ENCODE measurements at regions not wholly inside any gene's neighbourhood (a gene's known extent, or its start where the extent isn't known, plus 50 kb on each side); places are given as distances from the start of the nearest gene placed in this dataset.

DNA sequence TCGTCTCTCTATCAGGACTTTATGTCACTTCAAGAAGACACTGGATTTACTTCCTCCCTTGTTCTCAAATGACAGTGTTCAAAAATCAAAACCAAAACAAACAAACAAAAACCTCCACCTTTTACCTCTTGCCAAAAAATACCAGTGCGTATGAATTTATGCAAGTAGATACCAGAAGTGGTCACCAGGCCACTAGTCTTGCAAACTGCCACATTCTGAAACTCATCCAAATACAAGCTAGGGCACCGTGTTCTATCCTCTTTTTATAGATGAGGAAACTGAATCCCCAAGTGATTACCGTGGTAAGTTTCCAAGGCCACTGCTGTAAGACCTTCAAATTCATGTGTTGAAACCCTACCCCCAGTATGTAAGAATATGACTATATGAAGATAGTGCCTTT is 343.9 kb upstream of the KITLG start:
- WGBS, 2 donors = 90 to 91% methylated on average over 4 of the region's 4 CpGs
- H3K36me3 ChIP-seq = no peaks in the 10 kb centered on the region
- H3K9me3 ChIP-seq = no peaks in the 10 kb centered on the region
- H3K4me3 ChIP-seq = no peak overlapping the region
- H3K27ac ChIP-seq = no peak overlapping the region
- DNase-seq = no peak
- ATAC-seq (ENCODE audit: low FRiP score in 2 of 2) = no peak
- TF ChIP-seq, protein P1, sequence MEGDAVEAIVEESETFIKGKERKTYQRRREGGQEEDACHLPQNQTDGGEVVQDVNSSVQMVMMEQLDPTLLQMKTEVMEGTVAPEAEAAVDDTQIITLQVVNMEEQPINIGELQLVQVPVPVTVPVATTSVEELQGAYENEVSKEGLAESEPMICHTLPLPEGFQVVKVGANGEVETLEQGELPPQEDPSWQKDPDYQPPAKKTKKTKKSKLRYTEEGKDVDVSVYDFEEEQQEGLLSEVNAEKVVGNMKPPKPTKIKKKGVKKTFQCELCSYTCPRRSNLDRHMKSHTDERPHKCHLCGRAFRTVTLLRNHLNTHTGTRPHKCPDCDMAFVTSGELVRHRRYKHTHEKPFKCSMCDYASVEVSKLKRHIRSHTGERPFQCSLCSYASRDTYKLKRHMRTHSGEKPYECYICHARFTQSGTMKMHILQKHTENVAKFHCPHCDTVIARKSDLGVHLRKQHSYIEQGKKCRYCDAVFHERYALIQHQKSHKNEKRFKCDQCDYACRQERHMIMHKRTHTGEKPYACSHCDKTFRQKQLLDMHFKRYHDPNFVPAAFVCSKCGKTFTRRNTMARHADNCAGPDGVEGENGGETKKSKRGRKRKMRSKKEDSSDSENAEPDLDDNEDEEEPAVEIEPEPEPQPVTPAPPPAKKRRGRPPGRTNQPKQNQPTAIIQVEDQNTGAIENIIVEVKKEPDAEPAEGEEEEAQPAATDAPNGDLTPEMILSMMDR (IDR thresholded peaks at IDR 0.05) = no peak
- TF ChIP-seq POLR2A (IDR thresholded peaks at IDR 0.05) (no peak), EP300 (IDR thresholded peaks at IDR 0.05) (no peak), POLR2AphosphoS5 (IDR thresholded peaks at IDR 0.05) (no peak)
- no peaks in the 10 kb centered on the region for H3K27me3 ChIP-seq
- peaks cover 0 to 22% (median 0%) of the 10 kb centered on the region in 4 donors for H3K4me1 ChIP-seq

DNA sequence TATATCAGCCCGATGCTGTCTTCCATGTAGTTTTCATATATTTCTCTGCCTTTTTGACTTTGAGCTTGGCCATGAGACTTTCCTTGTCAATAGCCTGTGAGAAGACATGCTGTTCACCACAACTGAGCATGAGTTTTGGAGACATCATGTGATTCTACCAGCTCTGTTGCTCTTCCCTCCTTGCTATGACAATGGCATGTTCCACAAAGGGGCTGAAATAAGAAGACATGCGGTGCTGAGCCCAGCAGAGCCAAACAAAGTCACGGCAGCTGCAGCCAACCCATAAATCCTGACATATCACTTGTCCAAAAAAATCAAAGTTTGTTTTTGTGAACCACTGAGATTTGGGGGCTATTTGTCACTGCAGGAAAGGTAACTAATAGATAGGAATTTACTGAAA is 343.4 kb upstream of the KITLG start:
- DNase-seq (no peak), ATAC-seq (ENCODE audit: low FRiP score in 2 of 2) (no peak)
- 83 to 87% methylated on average over 3 of the region's 3 CpGs for WGBS, 2 donors
- H3K27me3 ChIP-seq = no peaks in the 10 kb centered on the region
- H3K9me3 ChIP-seq = no peaks in the 10 kb centered on the region
- H3K27ac ChIP-seq = no peak overlapping the region
- peaks cover 0 to 22% (median 0%) of the 10 kb centered on the region in 4 donors for H3K4me1 ChIP-seq
- no peak overlapping the region for H3K4me3 ChIP-seq
- no peaks in the 10 kb centered on the region for H3K36me3 ChIP-seq
- TF ChIP-seq EP300 (IDR thresholded peaks at IDR 0.05) (no peak), POLR2A (IDR thresholded peaks at IDR 0.05) (no peak), POLR2AphosphoS5 (IDR thresholded peaks at IDR 0.05) (no peak)
- TF ChIP-seq, protein P1 (IDR thresholded peaks at IDR 0.05) = no peak

DNA sequence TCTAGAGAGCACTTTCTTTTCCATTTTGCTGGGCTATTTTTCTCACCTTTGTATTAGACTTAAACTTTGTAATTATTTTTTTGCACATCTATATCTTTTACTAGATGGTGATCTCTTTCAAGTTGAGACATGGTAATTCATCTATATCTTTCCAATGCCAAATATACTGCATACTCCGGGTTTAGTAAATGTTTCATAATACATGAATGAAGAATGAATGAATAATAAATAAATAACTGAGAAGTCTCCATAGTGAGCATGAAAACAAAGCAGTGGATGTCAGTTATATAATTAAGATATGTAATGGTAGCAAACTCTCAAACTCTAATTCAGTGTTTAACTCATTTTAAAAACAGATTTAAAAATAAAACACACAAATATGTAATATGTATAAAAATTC is 342.5 kb upstream of the KITLG start:
- no peaks in the 10 kb centered on the region for H3K36me3 ChIP-seq
- H3K4me1 ChIP-seq = peaks cover 0 to 22% (median 0%) of the 10 kb centered on the region in 4 donors
- no peaks in the 10 kb centered on the region for H3K27me3 ChIP-seq
- WGBS, 2 donors = 55 to 60% methylated on average over 1 of the region's 1 CpG
- H3K27ac ChIP-seq = no peak overlapping the region
- TF ChIP-seq EP300 (IDR thresholded peaks at IDR 0.05) (no peak), POLR2A (IDR thresholded peaks at IDR 0.05) (no peak), POLR2AphosphoS5 (IDR thresholded peaks at IDR 0.05) (no peak)
- TF ChIP-seq, protein P1 (IDR thresholded peaks at IDR 0.05) = no peak
- ATAC-seq (ENCODE audit: low FRiP score in 2 of 2) (no peak), DNase-seq (no peak)
- H3K4me3 ChIP-seq = no peak overlapping the region
- H3K9me3 ChIP-seq = no peaks in the 10 kb centered on the region

DNA sequence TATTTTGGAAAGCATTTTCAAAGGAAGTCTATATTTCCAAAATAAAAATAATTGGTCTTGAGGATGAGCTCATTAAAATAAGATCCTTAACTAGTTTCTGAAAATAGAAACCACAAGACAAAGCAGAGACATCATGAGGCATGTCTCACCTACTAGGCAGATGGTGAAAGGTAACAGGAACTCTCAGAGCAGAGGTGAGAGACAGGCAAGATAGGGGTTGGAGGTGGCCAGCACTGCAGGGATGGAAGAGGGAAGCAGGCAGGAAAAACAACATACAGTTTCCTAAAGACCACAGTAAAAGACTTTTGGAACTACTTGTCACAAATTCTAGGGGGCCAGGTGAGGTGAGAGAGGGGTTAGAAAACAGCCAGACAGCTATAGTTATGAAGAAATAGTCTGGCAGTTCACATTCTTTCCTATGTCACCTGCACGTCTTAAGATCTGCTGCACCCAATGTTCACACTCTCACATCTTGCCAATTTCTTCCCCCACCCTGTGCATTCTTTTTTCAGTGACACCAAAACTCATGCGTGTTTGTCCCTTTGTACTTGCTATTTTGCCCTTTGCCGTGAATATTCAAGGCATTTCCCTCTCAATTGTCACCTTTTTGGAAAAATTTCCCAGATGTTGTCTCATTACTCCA is 341.7 kb upstream of the KITLG start:
- no peaks in the 10 kb centered on the region for H3K27me3 ChIP-seq
- H3K9me3 ChIP-seq = no peaks in the 10 kb centered on the region
- 75 to 77% methylated on average over 3 of the region's 3 CpGs for WGBS, 2 donors
- H3K4me3 ChIP-seq = no peak overlapping the region
- H3K36me3 ChIP-seq = no peaks in the 10 kb centered on the region
- H3K27ac ChIP-seq = no peak overlapping the region
- TF ChIP-seq EP300 (IDR thresholded peaks at IDR 0.05) (no peak), POLR2A (IDR thresholded peaks at IDR 0.05) (no peak), POLR2AphosphoS5 (IDR thresholded peaks at IDR 0.05) (no peak)
- TF ChIP-seq, protein P1 (IDR thresholded peaks at IDR 0.05) = no peak
- ATAC-seq (ENCODE audit: low FRiP score in 2 of 2) (no peak), DNase-seq (no peak)
- peaks cover 0 to 21% (median 0%) of the 10 kb centered on the region in 4 donors for H3K4me1 ChIP-seq

DNA sequence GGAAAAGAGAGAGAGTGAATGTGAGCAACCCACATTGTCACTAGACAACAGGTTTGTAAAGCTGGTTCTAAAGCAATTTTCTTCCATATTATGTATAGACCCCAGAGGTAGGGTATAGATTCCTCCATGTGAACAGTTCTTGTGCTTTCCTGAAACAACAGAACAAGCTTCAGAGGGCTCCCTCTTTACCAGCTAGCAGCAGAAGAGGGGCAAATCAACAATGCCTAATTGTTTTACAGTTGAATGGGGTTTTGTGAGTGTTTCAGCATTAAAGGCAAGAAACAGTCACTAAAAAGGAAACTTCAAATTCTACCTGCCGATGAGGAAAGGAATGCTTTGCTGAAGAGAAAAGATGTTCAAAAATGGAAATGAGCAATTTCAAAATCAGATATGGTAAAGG is 341.2 kb upstream of the KITLG start:
- 68 to 71% methylated on average over 1 of the region's 1 CpG for WGBS, 2 donors
- Histone ChIP-seq H3K27me3 (no peaks in the 10 kb centered on the region), H3K27ac (no peak overlapping the region), H3K4me1 (peaks cover 0 to 15% (median 0%) of the 10 kb centered on the region in 4 donors), H3K36me3 (no peaks in the 10 kb centered on the region), H3K9me3 (no peaks in the 10 kb centered on the region), H3K4me3 (no peak overlapping the region)
- ATAC-seq (ENCODE audit: low FRiP score in 2 of 2) (no peak), DNase-seq (no peak)
- TF ChIP-seq EP300 (IDR thresholded peaks at IDR 0.05) = no peak
- TF ChIP-seq, protein P1 (IDR thresholded peaks at IDR 0.05) = no peak
- TF ChIP-seq POLR2A (IDR thresholded peaks at IDR 0.05) = no peak
- no peak for TF ChIP-seq POLR2AphosphoS5 (IDR thresholded peaks at IDR 0.05)
